ENCODE measurements at regions not wholly inside any gene's neighbourhood (a gene's known extent, or its start where the extent isn't known, plus 50 kb on each side); places are given as distances from the start of the nearest gene placed in this dataset.
"Not testable (repeated sequence)": the region's sequence is repeated elsewhere in the genome, so short reads cannot be mapped to it uniquely, and the experiment has no call there.

DNA sequence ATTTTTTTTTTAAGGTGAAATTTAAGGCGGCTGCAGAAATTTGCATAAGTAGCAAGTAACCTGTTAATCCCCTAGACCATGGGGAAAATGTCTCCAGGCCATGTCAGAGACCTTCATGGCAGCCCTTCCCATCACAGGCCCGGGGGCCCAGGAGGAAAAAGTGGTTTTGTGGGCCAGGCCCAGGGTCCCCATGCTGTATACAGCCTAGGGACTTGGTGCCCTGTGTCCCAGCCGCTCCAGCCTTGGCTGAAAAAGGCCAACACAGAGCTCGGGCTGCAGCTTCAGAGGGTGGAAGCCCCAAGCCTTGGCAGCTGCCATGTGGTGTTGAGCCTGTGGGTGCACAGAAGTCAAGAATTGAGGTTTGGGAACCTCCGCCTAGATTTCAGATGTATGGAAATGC, 218.3 kb downstream of the KCNRG start:
- DNase-seq: not testable (repeated sequence)

- DNase-seq: peak; percentile 33
These were observed 220.5 kb downstream of the KCNRG start for GRCh38 chr13:50235604-50236342.

GRCh38 chr13:50236898-50237318, 221.7 kb downstream of the KCNRG start:
- peak; percentile 77 for DNase-seq

DNA sequence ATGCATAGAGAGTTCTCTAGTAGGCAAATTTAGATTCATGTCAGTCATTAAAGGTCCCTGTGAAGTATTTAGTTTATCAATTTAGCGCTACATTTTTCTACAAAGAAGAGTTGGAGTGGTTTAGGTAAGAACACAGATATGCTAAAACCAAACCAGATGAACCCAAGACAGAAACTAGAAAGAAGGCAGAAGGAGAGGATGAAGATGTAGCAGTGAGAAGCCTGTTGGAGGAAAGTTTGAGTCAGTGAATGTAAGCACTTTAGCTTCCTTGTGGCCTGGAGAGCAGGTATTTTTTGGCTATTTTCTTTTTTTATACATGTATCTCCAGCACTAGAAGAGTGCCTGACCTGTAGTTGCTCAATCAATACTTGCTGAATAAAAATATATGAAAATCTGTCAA, 223.7 kb downstream of the KCNRG start:
- DNase-seq: no peak

DNA sequence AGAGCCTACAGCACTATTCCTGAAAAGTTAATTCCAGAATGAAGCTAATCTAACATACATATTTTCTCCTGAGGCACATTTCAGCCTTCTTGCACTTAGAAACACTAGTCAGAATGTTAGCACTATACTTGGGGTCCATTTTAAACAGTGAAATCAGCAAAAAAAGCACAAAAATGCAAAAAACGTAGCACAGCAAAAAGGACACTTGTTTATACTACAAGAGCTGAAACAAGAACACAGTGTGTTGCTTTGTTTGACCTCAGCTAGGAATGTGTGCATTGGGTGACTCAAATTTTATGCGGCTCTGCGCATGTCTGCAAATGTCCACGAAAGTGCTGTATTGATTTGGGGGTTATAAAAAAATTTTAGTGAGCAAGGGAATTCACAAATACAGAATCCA, 226.2 kb downstream of the KCNRG start:
- no peak for DNase-seq

GRCh38 chr13:50243931-50244330, 228.7 kb downstream of the KCNRG start:
- DNase-seq: no peak

DNA sequence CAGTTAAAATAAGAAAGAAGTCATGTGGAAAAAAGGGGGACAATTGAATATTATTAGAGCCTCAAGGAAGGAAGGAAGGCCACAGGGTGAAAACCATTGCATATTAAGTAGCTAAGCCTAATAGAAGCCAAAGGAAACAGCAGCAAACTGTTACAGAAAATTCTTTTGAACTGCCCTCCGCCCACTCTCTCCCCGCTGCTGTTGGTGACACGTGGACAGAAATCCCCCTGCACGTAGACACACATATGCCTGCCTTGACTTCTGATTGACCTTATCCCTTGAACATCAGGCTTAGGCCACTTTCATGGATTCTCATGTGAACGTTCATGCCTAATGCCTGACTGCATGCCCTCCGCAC, 229.1 kb downstream of the KCNRG start:
- DNase-seq: no peak

DNA sequence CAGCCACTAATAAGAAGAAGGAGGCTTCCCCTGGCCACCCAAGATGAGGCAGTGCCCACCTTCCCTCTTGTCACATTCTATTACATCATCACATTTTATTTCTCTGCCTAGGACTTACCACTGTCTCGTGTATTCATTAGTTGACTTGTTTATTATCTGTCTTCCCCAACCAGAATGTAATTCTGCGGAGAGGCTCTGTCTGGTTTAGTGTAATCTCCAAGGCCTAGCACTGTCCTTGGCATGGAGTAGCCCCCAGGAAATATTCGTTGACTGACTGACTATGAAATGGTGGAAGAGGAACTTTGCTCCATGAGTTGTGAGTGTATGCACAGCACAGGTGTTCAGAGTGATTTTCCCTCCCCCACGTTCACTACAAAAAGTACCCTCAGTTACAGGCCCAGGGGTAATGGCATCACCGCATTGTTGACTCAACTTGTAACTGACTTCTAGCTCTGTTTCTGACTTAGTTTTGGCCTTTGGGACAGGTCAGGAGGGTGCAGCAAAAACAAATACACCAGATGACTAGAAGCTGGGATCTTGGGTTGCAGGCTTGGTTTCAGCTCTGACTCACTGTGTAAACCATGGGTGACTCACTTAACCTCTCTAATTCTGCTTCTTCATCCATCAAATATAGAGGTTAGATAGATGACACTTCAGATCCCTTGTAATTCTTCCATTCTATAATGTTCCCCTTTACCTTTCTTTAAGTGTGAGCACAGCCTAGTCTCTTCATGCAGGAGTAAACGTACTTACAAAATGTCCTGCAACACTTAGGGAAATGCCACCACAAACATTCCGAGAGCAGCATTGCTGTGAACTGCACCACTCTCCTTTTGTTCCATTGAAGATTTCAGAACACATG, 229.7 kb downstream of the KCNRG start:
- DNase-seq: no peak

GRCh38 chr13:50247223-50247622, 232.0 kb downstream of the KCNRG start:
- DNase-seq: no peak

DNA sequence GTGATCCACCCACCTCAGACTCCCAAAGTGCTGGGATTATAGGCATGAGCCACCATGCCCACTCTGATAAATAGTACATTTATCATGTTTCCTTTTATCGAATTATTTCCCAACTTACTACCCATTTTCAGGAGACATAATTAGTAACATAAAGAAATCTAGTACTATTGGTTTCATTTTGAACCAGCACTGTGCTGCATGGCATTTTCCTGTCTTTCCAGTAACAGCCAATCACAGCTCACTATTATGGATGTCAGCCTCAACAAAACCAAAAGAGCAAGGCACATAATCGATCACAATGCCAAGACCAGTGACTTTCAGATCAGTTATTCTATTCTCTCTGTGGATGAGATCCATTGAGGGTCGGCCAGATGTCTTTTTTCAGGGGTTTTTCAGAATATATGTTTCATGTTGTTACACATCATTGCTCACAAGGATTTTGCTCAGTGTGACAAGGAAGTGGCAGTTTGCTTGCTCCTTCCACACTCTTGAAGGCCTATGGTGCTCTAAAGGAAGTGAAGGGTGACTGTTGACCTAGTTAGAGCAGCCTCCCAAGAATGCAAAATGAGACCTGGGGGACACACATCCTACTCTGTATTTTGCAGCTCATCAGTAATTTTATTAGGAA, 233.4 kb downstream of the KCNRG start:
- DNase-seq: peak; percentile 38

GRCh38 chr13:50249144-50249521, 233.9 kb downstream of the KCNRG start:
- no peak for DNase-seq

DNA sequence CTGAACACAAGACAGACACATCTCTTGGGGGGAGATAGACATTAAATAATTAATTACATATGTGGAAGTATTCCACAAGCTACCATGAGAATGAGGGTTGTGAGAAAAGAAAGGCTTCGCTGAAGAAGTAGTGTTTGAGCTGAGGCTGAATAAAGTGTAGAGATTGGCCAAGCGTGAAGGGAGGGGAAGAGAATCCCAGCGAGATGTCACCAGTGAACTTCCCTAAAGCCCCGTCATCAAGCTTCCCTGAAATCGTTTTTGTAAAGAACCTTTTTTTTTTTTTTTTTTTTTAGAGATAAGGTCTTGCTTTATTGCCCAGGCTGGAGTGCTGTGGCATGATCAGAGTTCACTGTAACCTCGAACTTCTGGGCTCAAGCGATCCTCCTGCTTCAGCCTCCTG, 235.2 kb downstream of the KCNRG start:
- no peak for DNase-seq

GRCh38 chr13:50255639-50256038, 240.4 kb downstream of the KCNRG start:
- peak; percentile 49 for DNase-seq

- DNase-seq: peak; percentile 44
These were observed 241.5 kb downstream of the KCNRG start for GRCh38 chr13:50256536-50257321.

DNA sequence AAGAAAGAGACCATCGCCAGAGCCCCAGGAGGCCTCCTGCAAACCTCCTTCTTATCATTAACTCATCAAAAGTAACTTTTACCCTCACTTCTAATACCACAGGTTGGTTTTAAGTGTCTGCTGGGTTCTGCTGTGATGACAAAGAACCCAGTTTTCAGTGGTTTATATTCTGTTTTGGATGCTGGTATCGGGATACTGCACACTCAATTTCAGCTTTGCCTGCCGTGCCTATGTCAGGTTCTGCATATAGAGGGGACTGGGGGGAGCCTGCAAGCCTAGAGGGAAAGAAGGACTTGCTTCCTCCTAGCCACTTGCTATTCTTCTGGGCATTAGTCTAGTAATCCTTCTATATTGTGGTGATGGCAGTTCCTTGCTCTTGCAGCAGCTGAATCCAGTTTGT, 242.4 kb downstream of the KCNRG start:
- DNase-seq: no peak

DNA sequence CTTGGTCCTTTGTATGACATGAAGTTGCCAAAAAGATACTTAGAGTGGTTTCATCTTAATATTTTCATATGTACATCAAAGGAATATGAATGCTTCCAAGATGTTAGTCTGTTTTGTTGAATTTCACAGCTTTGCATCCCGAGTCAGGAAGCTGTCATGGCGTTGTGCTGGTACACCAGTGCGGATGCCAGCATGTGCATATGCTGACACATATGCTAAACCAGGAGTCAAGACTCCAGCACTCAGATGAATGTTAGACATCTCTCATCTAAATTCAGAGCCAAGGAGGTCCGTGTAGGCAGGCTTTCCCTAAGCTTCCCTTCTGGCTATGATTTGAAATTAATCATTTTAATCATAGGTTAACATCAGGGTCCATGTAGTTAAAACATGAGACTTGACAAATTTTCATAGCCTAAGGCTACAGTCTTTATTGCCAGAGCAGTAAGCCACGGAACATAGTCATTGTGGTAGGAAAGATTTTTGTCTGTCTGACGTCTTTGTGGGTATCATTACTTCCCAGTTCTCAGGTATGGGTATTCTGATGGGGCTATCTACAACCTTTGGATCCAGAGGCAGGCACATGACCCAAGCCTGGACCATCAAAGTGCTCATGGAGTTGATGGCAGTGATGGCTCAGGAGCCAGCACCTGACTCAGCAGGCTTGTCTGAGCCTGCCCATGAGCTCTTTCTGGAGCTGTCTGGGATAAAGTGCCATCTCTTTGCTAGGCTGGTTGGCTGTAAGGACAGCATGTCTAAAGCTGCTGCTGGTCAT, 246.1 kb downstream of the KCNRG start:
- DNase-seq: no peak

GRCh38 chr13:50267066-50267465, 251.8 kb downstream of the KCNRG start:
- no peak for DNase-seq

DNA sequence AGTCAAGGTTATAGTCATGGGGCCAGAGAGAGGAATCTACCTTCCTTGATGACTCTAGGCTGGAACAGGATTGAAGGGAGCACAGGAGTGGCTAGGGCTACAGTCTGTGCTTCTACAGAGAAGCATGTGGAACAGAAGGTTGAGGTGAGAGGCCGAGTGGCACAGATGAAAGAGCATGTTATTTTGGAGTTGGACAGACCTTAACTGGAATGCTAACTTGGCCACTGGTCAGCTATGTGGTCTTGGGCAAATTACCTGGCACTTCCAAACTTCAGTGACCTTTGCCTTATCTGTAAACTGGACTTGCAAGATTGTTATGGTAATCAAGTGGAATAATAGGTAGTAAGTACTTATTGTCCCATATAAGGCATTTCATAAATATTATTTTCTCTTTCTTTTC, 252.7 kb downstream of the KCNRG start:
- DNase-seq: no peak

GRCh38 chr13:50268500-50268899, 253.3 kb downstream of the KCNRG start:
- no peak for DNase-seq

- no peak for DNase-seq
These were observed 258.9 kb downstream of the KCNRG start for GRCh38 chr13:50274181-50274580.

- no peak for DNase-seq
These were observed 260.3 kb downstream of the KCNRG start for GRCh38 chr13:50275392-50276063.

- no peak for DNase-seq
These were observed 261.3 kb downstream of the KCNRG start for GRCh38 chr13:50276550-50276949.
